Nephron progenitor cell (in vitro differentiated cells): ENCODE measurements at regions not wholly inside any gene's neighbourhood (a gene's known extent, or its start where the extent isn't known, plus 50 kb on each side); places are given as distances from the start of the nearest gene placed in this dataset.

Experiments used
- DNase-seq: peaks from one replicate; pipeline ENCODE4 v3.0.0; 2021
- H3K27ac Mint-ChIP-seq: 2 replicates; pipeline ENCODE4 v1.8.0; 2021; ENCODE audit warnings: mild to moderate bottlenecking, moderate library complexity, mixed read lengths
- H3K27me3 Mint-ChIP-seq: 2 replicates; pipeline ENCODE4 v1.8.0; 2021; ENCODE audit warnings: mild to moderate bottlenecking, low read depth, mixed read lengths; ENCODE audit not compliant: poor library complexity
- H3K36me3 Mint-ChIP-seq: 2 replicates; pipeline ENCODE4 v1.8.0; 2021; ENCODE audit warnings: low read depth, mixed read lengths
- H3K4me1 Mint-ChIP-seq: 2 replicates; pipeline ENCODE4 v1.8.0; 2021; ENCODE audit warnings: mixed read lengths
- H3K4me3 Mint-ChIP-seq: 2 replicates; pipeline ENCODE4 v1.8.0; 2021; ENCODE audit warnings: mild to moderate bottlenecking, moderate library complexity, mixed read lengths
- H3K9me3 Mint-ChIP-seq: 2 replicates; pipeline ENCODE4 v1.8.0; 2021; ENCODE audit warnings: mild to moderate bottlenecking, moderate library complexity, mixed read lengths
- CTCF ChIP-seq: fragments of 200-600 bp; sonication (generic); IDR thresholded peaks from 2 replicates; pipeline ENCODE4 v1.5.0; 2021; ENCODE audit warnings: antibody characterized with exemption

- H3K4me1 Mint-ChIP-seq: no peaks in the 10 kb centered on the region
- H3K36me3 Mint-ChIP-seq: no peaks in the 10 kb centered on the region
Measured at GRCh38 chr16:54808890-54809289, 121.8 kb upstream of the IRX5 start.

GRCh38 chr16:54806881-54807360, 123.7 kb upstream of the IRX5 start:
- no peak for DNase-seq
- Mint-ChIP-seq H3K4me1 (peaks cover 14% of the 10 kb centered on the region), H3K27ac (no peak overlapping the region), H3K4me3 (no peak overlapping the region), H3K27me3 (peaks cover 27% of the 10 kb centered on the region), H3K9me3 (no peaks in the 10 kb centered on the region), H3K36me3 (no peaks in the 10 kb centered on the region)
- no peak for TF ChIP-seq CTCF

More at GRCh38 chr16:54808890-54809289, 121.8 kb upstream of the IRX5 start:
- H3K4me3 Mint-ChIP-seq: no peak overlapping the region
- DNase-seq: no peak
- TF ChIP-seq CTCF: no peak
- peaks cover 27% of the 10 kb centered on the region for H3K27me3 Mint-ChIP-seq
- H3K9me3 Mint-ChIP-seq: no peaks in the 10 kb centered on the region
- H3K27ac Mint-ChIP-seq: no peak overlapping the region

GRCh38 chr16:54806378-54806777, 124.3 kb upstream of the IRX5 start:
- Mint-ChIP-seq H3K4me3 (no peak overlapping the region), H3K36me3 (no peaks in the 10 kb centered on the region), H3K4me1 (peaks cover 14% of the 10 kb centered on the region), H3K27ac (no peak overlapping the region), H3K27me3 (peaks cover 27% of the 10 kb centered on the region), H3K9me3 (no peaks in the 10 kb centered on the region)
- TF ChIP-seq CTCF: no peak
- no peak for DNase-seq

- Mint-ChIP-seq H3K4me1 (peaks cover 21% of the 10 kb centered on the region), H3K36me3 (no peaks in the 10 kb centered on the region), H3K27ac (no peak overlapping the region), H3K9me3 (no peaks in the 10 kb centered on the region), H3K27me3 (peaks cover 26% of the 10 kb centered on the region), H3K4me3 (no peak overlapping the region)
- no peak for TF ChIP-seq CTCF
- no peak for DNase-seq
Measured at GRCh38 chr16:54805648-54806047, 125.0 kb upstream of the IRX5 start.

- TF ChIP-seq CTCF: no peak
- H3K36me3 Mint-ChIP-seq: no peaks in the 10 kb centered on the region
- H3K4me1 Mint-ChIP-seq: peaks cover 25% of the 10 kb centered on the region
- H3K4me3 Mint-ChIP-seq: no peak overlapping the region
- H3K27me3 Mint-ChIP-seq: peaks cover 8% of the 10 kb centered on the region
- DNase-seq: no peak
- H3K27ac Mint-ChIP-seq: no peak overlapping the region
- H3K9me3 Mint-ChIP-seq: peaks cover 22% of the 10 kb centered on the region
Measured at GRCh38 chr16:54801057-54801844, 129.4 kb upstream of the IRX5 start.

- Mint-ChIP-seq H3K9me3 (peaks cover 22% of the 10 kb centered on the region), H3K27ac (no peak overlapping the region), H3K4me1 (peaks cover 24% of the 10 kb centered on the region), H3K4me3 (no peak overlapping the region), H3K36me3 (no peaks in the 10 kb centered on the region), H3K27me3 (peaks cover 8% of the 10 kb centered on the region)
- no peak for DNase-seq
- no peak for TF ChIP-seq CTCF
Measured at GRCh38 chr16:54798267-54798666, 132.4 kb upstream of the IRX5 start.
